SKM-1 treated with dmso at 0.1 percent for 144 hours (cell line): ENCODE measurements at regions not wholly inside any gene's neighbourhood (a gene's known extent, or its start where the extent isn't known, plus 50 kb on each side); places are given as distances from the start of the nearest gene placed in this dataset.

Experiments
- DNase-seq: peaks from one replicate; lab custom pipeline; 2025; ENCODE audit not compliant: unreplicated experiment; lab: John Stamatoyannopoulos, UW

DNA sequence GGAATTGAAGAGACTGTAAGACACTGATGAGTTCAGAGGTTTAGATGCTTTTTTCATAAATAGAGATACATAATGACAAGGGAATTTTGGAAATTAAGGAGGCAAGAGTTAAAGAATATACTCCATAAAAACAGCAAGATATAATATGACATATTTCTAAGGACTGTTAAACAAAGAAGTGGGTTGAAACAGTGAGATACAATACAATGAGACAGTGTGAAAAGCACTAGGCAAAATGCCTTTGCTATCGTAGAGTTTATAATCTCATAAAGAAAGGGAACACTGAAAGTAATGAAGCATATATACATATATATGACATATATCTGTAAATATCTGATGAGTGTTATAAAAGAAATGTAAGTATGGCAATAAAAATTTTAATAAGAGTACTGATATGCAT, 1496.2 kb downstream of the TECRL start:
- DNase-seq, result no peak

DNA sequence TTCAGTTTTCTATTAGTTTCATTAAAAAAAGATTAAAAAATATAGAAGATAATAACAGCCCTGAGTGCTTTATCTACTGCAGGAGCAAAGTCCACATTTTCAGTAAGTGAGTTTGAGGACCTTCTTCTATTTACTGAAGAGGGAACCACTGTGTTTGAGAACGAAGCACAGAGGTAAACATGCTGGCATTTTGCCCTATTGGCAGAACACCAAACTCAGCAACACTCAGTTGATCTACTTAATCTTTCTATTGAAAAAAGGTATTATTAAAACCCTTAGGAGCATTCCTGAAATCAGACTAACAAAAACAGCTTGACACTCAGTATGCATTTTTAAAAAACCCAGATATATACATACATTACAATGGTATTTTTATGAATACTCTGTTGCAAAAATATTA, 1496.7 kb downstream of the TECRL start:
- DNase-seq, result no peak

DNA sequence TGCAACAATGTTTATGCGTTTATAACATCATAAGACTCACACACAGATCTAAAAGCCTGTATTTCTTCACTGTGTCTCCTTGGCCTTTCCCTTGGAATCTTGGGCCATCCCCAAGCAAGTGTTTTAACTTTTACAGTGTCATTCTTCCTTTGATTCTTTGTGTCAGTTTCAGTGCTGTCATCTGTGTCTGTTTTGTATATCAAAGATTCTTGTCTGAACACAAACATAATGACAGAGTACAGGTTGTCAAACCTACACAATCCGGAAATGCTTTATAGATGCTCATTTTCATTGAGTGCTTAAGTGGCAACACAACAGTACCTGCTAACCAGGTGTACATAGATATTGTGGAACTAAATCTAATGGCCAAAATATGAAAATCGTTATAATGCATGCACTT, 1500.0 kb downstream of the TECRL start:
- DNase-seq, result no peak

DNA sequence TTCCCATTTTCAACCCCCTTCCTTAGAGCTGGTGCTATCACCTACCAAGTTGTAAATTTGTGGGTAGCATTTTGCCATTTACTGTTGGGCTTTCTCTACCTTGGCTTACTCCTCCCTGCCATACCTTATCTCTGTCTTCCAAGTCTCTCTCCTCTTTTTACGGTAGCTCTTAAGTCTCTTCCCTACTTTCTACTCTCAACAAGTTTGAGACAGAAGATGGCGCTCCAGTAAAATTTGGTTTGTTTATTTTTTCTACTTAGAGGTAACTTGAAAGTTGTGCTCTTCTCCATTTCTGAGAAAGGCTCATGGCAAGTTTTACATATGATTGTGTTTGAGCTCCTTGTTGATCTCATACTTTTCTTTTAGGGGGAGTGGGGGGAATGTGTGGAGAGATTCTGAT, 1508.1 kb downstream of the TECRL start:
- no peak for DNase-seq

DNA sequence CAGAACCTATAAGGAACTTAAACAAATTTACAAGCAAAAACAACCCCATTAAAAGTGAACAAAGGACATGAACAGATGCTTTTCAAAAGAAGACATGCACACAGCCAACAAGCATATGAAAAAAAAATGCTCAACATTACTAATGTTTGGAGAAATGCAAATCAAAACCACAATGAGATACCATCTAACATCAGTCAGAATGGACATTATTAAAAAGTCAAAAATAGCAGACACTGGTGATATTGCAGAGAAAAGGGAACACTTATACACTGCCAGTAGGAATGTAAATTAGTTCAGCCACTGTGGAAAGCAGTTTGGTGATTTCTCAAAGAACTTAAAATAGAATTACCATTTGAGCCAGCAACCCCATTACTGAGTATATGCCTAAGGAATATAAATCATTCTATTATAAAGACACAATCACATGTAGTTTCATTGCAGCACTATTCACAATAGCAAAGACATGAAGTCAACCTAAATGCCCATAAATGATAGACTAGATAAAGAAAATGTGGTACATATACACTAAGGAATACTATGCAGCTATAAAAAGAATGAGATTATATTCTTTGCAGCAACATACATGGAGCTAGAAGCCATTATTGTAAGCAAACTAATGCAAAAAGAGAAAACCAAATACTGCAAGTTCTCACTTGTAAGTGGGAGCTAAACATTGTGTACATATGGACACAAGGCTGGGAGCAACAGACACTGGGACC, 1509.4 kb downstream of the TECRL start:
- no peak for DNase-seq

DNA sequence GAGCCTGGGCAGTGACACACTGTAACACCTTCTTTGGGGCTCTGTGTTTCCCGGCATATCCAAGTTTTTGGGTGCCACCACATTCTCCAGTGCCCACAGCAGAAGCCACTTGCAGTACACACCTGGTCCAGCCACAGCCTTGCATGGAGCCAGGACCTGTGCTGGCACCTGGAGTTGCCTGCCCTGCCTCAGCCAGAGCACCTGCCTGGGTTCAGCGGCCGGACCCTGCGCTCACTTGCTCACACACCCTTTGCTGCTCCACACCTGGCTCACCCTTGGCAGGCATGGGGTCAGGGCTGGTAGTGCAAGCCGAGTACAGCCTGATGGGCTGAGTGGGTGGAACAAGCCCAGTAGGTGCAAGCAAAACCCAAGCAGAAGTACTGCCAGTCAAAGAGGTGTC, 1511.1 kb downstream of the TECRL start:
- no peak for DNase-seq

DNA sequence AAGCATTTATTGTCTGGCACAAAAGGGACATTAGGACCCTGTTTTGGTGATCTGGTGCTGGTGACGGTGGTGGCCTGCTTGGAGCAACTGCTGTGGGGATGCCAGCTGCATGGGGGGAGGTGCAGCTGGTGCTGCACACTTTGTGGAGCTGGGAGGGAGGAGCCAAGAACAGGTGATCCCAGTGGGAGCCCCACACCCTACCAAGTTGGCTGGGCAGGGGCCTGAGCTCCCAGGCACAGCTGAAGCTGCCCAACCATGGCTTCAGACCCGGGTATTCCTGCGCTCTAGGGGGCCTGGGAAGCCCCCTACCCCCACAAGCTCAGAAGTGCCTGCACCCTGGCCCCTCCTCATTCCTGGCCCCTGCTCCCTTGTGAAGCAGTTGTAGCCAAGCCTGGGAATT, 1512.5 kb downstream of the TECRL start:
- no peak for DNase-seq

DNA sequence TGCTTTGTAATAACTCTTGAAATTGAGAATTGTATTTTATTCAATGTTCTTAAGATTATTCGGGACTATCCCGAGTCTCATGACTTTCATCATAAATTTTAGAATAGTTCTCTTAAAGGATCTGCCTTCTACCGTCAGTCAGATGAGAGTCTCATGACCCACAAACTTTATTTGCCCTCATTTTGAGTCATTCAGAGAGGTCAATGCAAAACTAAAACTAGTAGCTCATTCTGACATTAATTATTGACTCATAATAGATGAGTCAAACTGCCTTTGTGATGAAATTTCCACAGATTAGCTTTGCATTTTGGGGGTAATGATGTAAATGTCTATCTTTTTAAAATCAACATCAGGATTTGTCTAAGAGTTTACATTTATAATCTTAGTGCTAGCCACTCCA, 1527.3 kb downstream of the TECRL start:
- no peak for DNase-seq

DNA sequence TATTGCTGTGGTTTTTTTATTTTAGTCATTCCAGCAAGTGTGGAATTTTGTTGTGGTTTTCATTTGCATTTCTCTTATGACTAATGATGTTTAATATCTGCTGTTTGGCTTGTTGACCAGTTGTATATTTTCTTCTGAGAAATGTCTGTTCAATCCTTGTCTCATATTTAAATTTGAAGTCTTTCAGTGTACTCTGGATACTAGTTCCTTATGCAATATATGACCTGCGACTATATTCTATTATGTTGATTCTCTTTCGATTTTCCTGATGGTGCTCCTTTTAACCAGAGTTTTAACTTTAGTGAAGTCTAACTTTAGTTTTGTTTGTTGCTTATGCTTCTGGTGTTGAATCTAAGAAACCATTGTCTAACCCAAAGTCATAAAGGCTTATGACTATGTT, 1528.0 kb downstream of the TECRL start:
- DNase-seq, result no peak

DNA sequence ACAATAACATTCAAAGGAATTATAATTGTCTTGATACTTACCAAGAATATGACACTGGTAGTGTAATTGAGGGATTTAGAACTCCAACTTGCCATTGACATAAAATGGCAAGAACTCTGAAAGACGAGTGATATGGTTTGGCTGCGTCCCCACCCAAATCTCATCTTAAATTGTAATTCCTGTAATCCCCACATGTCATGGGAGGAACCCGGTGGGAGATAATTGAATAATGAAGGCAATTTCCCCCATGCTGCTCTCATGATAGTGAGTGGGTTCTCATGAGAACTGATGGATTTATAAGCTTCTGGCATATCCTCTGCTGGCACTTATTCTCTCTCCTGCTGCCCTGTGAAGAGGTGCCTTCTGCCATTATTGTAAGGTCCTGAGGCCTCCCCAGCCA, 1536.4 kb downstream of the TECRL start:
- no peak for DNase-seq

DNA sequence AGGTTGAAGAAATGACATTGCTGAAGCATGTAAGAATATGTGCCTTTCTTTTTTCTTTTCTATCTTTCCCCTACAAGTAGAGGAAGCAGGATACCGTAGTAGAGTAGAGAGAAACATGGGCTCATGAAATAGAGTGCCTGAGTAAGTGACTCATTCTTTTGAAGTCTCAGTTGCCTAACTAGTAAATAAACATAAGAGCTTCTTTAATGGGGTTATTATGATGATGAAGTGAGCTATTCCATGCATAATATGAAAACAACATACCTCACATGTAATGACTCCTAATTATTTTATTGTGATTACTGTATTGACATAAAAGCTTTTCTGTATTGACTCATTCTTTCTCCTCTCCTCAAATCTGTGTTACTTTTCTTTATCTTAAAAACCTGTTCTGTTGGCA, 1538.2 kb downstream of the TECRL start:
- DNase-seq, result no peak

DNA sequence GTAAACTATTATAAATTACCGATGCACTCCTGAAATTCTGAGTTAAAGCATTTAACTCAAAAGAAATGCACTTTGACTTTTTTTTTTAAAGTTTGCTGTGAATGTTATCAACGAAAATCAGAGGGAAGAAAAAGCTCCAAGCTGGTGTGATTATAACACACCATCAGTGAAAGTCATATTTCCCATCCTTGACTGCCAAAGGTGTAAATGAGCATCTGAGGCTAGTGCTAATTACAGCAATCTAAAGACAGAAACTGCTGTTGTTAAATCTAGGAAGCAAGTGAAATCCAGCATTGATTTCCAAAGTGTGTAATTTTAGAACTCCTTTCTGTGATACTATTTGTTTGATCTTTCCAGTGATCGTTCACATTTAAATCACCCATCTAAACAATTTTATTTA, 1538.8 kb downstream of the TECRL start:
- no peak for DNase-seq

DNA sequence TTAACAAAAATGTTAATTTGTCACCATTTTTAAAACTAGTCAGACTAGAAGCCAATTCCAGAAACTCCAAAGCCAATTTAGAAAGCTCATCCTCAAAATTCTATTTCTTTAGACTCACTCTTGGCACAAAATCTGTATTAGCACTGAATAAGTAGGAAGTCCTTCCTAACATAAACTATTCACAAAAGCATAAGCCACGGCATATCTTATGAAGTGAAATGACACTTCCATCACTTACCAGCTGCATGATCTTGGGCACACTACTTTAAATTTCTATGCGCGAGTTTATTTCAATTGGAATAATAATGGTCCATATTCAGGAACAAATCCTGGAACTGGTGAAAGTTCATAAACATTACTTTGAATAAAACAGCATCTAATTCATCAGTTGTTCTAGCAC, 1544.0 kb downstream of the TECRL start:
- no peak for DNase-seq

DNA sequence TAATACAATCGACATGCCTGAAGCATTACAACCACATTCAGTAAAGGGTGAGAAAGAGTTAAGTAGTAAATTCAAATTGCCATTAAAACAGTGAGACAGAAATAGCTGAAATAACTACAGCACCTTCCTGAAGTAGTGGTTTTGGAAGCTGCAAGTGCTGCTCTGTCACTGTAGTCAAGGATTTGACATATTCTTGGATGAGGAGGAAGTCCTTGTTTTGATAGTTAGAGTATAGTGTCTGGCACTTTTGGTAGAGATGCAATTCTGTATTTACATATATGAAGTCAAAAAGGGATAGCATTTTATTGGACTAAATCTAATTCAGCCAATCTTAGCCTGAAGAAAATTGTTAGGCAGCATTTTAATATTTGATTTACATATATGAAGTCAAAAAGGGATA, 1559.6 kb downstream of the TECRL start:
- no peak for DNase-seq

DNA sequence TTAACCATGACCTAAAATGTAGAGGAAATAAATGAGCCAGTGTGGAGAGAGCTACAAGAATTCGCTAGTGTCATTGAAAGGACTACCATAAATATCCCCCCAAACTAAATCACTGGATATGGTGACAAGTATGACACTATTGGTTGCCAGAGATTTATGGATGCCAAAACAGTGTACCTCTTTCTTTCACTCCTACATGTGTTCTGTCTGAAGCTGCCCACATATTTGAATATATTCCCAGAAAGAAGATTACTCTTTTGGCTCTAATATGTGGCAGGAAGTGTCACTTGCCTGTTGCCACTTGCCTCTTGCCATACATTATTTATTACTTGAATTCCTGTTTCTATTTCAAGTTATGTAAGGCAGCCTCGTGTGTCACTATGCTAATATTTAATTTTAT, 1573.6 kb downstream of the TECRL start:
- no peak for DNase-seq

DNA sequence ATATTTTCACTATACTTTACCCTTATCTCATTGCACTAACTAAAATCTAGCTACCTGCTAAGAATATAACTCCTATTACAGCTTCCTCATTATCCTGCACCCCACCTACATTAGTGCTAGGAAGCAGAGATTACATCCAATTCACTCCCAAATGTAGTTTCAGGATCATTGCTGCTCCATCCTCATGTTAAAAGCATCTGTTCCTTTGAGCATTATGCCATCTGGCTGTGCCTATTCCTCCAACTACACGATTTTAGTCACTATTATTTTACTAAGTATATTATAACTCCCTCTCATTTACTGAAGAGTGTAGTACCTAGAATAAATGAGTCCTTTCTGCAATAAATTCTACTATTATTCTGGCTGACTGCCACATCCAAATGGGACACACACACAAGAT, 1586.9 kb downstream of the TECRL start:
- DNase-seq, result no peak

DNA sequence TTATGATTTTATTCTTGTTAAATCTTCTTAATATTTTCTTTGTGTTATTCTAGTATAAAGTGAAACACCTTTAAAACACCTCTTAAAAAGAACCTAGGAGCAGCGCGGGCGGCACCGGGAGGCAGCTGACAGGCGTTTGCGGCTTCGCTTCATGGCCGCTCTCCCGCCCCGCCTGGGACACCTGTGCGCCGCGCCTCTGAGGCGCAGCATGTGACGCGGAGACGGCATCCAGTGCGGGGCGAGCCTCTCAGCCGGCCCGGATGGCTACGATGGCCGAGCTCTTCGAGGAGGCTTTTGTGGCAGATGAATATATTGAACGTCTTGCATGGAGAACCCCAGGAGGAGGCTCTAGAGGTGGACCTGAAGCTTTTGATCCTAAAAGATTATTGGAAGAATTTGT, 1592.7 kb downstream of the TECRL start:
- no peak for DNase-seq

DNA sequence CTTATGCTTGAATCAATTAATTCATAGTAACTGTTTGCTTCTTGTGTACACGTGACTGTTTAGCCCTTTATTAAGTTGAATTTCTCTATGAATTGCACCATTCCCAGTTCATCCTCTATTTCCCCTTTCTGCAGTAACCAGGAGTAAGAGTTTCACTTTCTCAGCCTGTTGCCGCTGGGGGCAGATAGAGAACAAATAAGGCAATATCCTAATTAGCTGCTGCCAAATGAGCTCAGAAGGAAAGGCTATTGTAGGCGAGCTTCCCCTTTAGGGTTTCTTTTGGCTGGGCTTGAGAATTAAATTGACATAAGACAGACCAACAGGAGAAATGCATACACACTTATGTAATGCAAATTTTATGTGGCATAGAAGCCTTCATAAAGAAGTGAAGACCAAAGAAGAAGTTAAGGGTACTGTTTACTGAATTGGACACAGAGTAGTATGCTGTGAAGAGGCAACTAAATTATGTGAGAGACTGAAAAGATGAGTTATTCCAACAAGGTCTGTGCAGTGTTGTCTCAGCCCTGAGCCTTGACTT, 1594.7 kb downstream of the TECRL start:
- DNase-seq, result peak; percentile 83

DNA sequence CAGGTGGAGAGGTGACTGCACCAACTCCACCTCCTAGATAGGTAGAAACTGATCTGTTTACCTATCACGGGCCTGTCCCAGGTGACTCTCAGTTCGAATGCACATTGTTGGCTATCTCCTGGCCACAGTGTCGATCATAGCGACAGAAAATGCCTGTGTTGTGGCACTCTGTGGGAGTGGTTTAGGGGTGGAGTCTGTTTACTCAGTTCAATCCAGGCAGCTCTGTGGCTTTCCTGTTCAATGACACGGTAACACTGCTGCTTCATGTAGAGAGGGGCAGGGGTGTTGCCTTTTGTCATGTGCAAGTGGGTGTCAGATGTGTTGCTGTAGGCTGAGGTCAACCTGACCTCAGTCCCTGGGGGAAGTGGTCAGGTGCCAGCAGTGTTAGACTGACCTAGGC, 1602.4 kb downstream of the TECRL start:
- no peak for DNase-seq

DNA sequence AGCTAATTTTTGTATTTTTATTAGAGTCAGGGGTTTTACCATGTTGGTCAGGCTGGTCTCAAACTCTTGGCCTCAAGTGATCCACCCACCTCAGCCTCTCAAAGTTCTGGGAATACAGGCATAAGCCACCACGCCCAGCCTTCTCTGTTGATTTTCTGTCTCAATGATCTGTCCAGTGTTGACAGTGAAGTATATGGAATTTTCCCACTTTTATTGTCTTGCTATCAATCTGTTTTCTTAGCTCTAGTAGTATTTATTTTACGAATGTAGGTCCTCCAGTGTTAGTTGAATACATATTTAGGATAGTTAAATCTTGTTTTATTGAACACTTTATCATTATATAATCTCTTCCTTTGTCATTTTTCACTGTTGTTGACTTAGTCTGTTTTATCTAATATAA, 1603.9 kb downstream of the ADGRL3 start:
- DNase-seq, result no peak

DNA sequence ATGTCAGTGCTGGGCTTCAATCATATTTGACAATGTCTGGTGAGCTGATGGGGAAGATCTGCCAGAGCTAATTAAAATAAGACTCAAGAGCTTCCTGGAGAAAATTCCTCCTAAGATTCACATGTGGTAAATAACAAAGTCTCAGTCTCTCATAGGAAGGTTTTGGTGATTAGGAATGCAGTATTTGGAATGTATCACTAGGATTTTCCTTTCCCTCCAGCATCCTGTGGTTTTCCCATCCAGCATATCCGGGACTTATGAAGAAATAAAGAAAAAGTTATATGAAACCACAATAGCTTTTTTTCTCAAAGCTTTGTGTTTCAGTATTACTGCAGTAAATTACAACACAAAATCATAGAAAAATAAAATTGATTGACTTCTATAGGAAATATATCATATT, 1597.1 kb downstream of the ADGRL3 start:
- no peak for DNase-seq

DNA sequence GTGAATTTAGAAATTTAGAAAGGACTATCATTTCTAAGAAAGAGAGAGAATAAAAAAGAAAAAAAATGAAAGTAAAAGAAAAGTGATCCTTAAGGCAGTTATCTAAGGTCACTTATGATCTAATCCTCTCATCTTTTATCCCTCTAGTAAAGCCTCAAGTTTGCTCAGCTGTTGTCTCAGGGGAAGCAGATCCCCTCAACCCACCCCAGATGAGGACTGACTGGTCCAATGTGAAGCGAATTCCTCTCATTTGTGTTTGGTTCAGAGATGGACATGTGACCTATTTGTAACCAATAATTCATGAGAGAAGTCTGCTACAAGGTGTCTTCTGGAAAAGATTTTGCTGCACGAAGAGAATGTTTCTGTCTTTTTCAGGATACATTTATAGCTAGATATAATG, 1591.3 kb downstream of the ADGRL3 start:
- DNase-seq, result no peak

DNA sequence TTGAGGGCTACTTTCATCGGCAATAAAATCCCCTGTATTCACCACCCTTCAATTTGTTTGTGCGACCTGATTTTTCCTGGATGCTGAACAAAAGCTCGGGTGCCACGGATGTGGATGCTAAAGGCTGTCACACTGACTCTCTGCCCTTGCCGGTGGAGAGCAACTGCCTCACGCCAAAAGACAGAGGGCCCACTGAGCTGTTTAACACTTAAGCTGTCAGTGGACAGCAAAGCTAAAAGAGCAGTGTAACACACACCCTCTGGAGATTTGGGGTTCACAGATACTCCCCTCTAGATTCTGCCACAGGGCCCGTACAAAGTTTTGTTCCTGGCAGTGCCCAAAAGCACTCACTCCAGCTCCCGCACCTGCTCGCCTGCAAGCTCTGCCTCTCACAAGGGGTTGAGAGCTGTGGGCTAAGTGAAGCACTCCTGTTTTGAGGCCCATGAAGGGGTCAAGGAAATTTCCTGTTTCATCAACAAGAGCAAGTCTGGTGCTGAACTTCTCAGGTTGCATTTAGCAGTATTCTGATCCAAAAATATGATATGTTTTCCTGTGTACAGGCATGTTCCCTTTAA, 1571.9 kb downstream of the ADGRL3 start:
- DNase-seq, result no peak
